Superior temporal gyrus (tissue), 1 donor: ENCODE measurements at regions not wholly inside any gene's neighbourhood (a gene's known extent, or its start where the extent isn't known, plus 50 kb on each side); places are given as distances from the start of the nearest gene placed in this dataset.
"Not testable (repeated sequence)": the region's sequence is repeated elsewhere in the genome, so short reads cannot be mapped to it uniquely, and the experiment has no call there.

Source experiments
- DNase-seq: peaks from one replicate; pipeline ENCODE4 v3.0.0-alpha.2; 2016; ENCODE audit errors: extremely low spot score

GRCh38 chr10:6926971-6927370 lies 346.9 kb upstream of the PRKCQ start:
- no peak for DNase-seq

DNA sequence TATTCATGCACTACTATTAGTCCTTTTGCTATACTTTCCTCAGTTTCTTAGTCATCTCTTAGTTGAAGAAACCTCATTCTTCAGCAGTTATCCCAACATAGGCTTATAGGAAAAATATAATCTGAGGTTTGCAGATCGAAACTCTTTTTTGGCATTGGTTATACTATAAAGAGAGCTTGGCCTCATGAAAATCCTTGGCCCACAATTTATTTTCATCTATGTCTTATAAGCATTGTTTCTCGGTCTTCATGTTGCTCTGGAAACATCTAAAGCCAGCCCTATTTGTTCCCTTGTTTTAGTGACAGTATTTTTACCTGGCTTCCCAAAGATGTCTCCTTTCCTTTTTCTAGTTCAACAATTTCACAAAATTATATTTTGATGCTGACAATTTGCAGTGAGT lies 345.1 kb upstream of the PRKCQ start:
- no peak for DNase-seq

DNA sequence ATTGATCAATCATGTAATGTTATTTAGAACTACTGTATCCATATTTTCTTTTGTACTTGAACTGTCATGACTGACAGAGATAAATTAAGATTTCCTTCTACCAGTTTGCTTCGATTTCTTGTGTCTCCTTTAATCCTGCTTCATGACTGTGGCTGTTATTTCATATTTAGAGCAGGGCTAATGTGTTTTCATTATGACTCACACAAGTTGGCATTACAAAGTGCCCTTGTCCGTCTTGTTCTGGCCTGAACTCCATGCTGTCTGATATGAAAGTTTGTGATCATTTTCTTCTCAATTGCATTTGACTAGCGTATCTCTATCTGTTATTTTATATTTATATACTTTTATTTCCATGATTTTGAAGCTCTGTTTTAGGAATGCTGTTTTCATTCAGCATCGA lies 344.1 kb upstream of the PRKCQ start:
- peak; percentile 48 for DNase-seq

- DNase-seq: not testable (repeated sequence)
Observed at GRCh38 chr10:6921026-6921425, 340.9 kb upstream of the PRKCQ start.

DNA sequence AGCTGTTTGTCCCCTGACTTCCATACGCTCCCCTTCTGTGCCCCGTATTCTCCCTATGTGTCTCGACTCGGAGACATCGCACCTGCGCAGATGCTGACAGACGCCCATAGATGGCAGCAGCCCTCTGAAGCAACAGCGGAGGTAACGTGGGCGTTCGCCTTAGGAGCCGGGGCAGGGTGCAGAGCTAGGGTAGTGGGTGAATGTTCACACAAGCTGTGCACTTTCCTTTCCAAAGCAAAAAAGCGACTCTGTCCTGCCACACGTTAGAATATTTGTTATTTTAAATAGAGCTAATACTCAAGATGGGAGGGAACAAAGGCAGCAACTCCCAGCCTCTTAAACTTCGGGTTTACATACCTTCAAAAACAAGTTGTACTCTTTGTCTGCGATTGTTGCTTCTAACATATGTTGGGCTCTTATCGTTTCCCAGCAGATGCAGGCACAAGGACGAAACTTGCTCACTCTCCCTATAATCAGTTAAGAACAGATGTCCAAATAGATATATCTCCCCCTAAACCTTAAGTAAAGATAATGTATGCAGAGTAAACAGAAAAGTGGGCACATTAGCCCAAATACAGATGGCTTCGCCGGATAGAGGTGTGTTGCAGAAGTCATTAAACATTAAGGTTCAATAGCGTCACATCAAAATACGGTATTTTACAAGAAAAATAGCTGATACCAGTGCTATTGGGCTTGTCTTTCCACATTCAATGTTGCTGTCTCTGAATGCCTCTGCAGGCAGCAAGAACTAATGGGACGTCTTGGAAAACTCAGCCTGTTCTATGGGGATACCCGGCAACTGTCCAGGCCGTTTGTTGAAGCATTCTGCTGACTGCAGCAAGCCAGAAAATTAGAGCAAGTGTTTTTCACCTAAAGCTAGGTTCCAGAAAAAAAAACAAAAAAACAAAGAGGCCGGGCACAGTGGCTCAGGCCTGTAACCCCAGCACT lies 340.3 kb upstream of the PRKCQ start:
- peak; percentile 91 for DNase-seq

DNA sequence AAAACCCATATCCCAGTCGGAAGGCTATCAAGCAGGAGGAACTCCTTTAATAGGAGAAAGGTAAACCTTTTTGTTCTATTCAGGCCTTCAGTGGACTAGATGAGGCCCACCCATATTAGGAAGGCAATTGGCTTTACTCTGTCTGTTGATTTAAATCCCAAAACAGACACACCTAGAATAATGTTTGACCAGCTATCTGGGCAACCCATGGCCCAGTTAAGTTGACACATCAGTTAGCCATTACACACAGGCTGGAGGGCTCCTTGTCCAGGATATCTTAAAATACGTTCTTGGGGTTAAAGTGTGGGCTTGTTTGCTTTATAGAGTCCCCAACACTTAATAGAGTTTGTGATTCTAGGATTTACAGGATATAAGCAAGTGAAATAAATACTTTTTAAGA lies 339.0 kb upstream of the PRKCQ start:
- no peak for DNase-seq

DNA sequence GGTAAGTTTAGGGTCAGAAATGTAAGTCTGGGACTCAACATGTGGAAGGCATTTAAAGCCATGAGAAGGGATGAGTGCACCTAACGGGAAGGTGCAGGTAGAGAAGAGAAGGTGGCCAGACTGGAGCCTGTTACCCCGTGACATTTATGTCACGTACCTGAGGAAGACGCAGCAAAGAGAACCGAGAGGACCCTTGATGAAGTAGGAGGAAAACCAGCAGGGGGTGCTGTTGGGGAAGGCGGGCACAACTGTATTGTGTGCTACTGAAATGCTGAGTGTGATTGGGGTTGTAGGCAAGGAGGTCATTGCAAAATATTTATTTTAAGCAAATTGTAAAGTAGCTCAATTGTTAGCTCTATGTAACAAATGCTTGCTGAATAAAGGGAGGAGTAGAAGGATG lies 338.2 kb upstream of the PRKCQ start:
- DNase-seq: peak; percentile 54

- DNase-seq: peak; percentile 67
Observed at GRCh38 chr10:6917125-6917524, 337.0 kb upstream of the PRKCQ start.

GRCh38 chr10:6916601-6917000 lies 336.5 kb upstream of the PRKCQ start:
- DNase-seq: no peak

- DNase-seq: no peak
Observed at GRCh38 chr10:6915307-6915706, 335.2 kb upstream of the PRKCQ start.

DNA sequence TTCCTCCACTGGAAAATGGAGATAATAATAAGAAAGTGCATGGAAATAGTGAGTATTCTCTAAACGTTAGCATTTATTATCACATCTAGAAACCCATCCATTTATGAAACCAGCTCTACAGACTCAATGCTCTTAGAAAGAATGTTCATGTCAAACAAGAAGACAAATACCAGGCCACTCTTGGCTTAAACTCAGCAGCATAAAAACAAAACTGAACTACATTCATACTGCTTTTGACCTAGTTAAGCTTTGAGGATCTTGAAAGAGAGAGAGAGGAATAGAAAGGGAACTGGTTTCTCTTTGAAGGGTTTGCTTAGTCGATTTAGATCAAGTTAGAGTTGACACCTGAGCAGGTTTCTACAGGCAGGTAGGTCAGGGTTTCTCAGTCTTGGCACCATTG lies 332.9 kb upstream of the PRKCQ start:
- DNase-seq: no peak

GRCh38 chr10:6912424-6912823 lies 332.3 kb upstream of the PRKCQ start:
- no peak for DNase-seq

- DNase-seq: no peak
Observed at GRCh38 chr10:6912021-6912420, 331.9 kb upstream of the PRKCQ start.

- no peak for DNase-seq
Observed at GRCh38 chr10:6909905-6910560, 330.0 kb upstream of the PRKCQ start.

- DNase-seq: no peak
Observed at GRCh38 chr10:6907877-6908530, 327.9 kb upstream of the PRKCQ start.

GRCh38 chr10:6894405-6894804 lies 314.3 kb upstream of the PRKCQ start:
- DNase-seq: no peak

GRCh38 chr10:6892864-6893263 lies 312.8 kb upstream of the PRKCQ start:
- no peak for DNase-seq

GRCh38 chr10:6891924-6892323 lies 311.8 kb upstream of the PRKCQ start:
- DNase-seq: no peak

GRCh38 chr10:6889718-6890117 lies 309.6 kb upstream of the PRKCQ start:
- DNase-seq: no peak

DNA sequence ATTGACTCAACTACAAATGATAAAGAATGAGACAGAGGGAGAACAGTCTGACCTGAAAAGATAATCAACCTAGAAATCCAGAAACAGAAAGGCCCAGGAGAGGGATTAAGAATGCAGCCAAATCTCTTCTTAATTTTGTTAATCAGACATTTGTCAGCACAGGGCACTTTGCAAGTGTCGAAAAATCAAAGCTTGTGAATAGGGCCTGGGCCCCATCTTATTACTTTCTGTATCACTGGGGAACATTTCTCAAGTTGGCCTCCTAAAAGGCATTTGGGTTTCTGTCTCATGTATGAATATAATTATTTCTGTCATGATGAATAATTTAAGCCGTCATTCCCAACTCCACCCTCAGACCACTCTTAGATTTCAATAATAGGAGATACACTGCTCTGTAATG lies 308.4 kb upstream of the PRKCQ start:
- DNase-seq: no peak

DNA sequence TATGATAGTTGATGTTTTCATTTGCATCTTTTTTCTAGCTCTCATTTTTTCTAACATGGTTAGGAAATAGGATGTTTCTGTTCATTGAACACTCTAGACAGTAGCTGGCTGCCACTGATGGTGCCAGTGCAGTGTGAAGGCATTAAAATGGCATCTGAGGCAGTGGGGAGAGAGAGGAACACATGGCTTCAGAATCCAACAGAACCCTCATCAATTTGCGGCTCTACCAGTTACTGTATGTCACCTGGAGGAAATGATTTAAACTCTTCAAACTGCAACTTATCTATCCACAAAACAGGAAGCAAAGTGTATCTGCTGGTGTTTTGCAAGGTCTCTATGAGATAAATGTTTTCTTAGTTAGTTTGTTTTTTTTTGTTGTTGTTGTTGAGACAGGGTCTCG lies 305.2 kb upstream of the PRKCQ start:
- no peak for DNase-seq

DNA sequence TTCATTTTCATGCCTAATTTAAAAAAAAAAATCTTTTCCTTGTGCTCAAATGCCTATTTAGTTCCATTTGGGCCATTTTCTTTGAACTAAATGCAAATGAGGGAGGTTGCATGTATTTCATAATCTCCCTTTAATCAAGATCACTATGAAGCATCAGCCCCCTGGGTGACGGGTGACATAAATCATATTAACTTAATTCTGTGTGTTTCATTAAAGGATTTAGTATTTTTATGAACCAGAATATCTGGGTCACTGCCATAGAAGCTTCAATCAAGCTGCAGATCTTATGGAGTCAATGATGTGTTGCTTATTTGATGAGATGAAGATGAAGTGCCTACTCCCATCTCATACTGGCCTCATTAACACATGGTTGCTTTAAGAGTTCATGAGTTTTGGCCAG lies 301.9 kb upstream of the PRKCQ start:
- DNase-seq: no peak
